Natural killer cell (primary cell): ENCODE measurements at regions not wholly inside any gene's neighbourhood (a gene's known extent, or its start where the extent isn't known, plus 50 kb on each side); places are given as distances from the start of the nearest gene placed in this dataset.

ENCODE experiments used
- ATAC-seq, 3 donors: fragments of 150-1000 bp in 2 of 3; fragments of 200-7000 bp in 1 of 3; cut with Tn5 transposase; 1 replicate in 1 of 3; 2 replicates in 2 of 3; pipeline ENCODE4 v1.10.0; 2021; ENCODE audit warnings: mild to moderate bottlenecking in 2 of 3, moderate library complexity in 2 of 3
- DNase-seq, 2 donors: peaks; one replicate each; pipeline versions ENCODE4 v3.0.0 to v3.0.0-alpha.2; 2013 to 2021; ENCODE audit warnings: mixed read lengths in 1 of 2
- H3K27ac ChIP-seq: one replicate; pipeline ENCODE4 v1.5.1; 2013; ENCODE audit warnings: mild to moderate bottlenecking, low read length
- H3K27me3 ChIP-seq: one replicate; pipeline ENCODE4 v1.6.1; 2013; ENCODE audit warnings: low read length; ENCODE audit not compliant: control insufficient read depth, insufficient read depth
- H3K36me3 ChIP-seq: one replicate; pipeline ENCODE4 v1.6.1; 2013; ENCODE audit warnings: low read length; ENCODE audit not compliant: control insufficient read depth, insufficient read depth
- H3K4me1 ChIP-seq: one replicate; pipeline ENCODE4 v1.6.1; 2013; ENCODE audit warnings: low read length; ENCODE audit not compliant: control insufficient read depth, insufficient read depth
- H3K4me3 ChIP-seq: one replicate; pipeline ENCODE4 v1.5.1; 2013; ENCODE audit warnings: low read length
- H3K9me3 ChIP-seq: one replicate; pipeline ENCODE4 v1.6.1; 2013; ENCODE audit warnings: low read length; ENCODE audit not compliant: control insufficient read depth, insufficient read depth
- H3K27ac Mint-ChIP-seq, 2 donors: one replicate each; pipeline ENCODE4 v1.8.0; 2022; ENCODE audit warnings: mild to moderate bottlenecking in 2 of 2, mixed read lengths in 2 of 2, moderate library complexity in 1 of 2
- H3K27me3 Mint-ChIP-seq, 2 donors: one replicate each; pipeline ENCODE4 v1.8.0; 2022; ENCODE audit warnings: low read depth in 2 of 2, mixed read lengths in 2 of 2
- H3K36me3 Mint-ChIP-seq: one replicate; pipeline ENCODE4 v1.8.0; 2022; ENCODE audit warnings: mixed read lengths
- H3K4me1 Mint-ChIP-seq, 2 donors: one replicate each; pipeline ENCODE4 v1.8.0; 2022; ENCODE audit warnings: mixed read lengths in 2 of 2
- H3K4me3 Mint-ChIP-seq: one replicate; pipeline ENCODE4 v1.8.0; 2022; ENCODE audit warnings: mild to moderate bottlenecking, moderate library complexity, mixed read lengths
- H3K9me3 Mint-ChIP-seq, 2 donors: one replicate each; pipeline ENCODE4 v1.8.0; 2022; ENCODE audit warnings: mixed read lengths in 2 of 2
- WGBS: methylation state at CpG from one replicate; pipeline ENCODE4 v1.1.7; 2013; ENCODE audit warnings: missing lambda C conversion rate; ENCODE audit not compliant: insufficient coverage; 5-methylcytosine and 5-hydroxymethylcytosine counted together
- intact Hi-C: fragments of 100-400 bp; cut with micrococcal nuclease; formaldehyde crosslinking; loops from one replicate; pipeline ENCODE4 v1.14.2; 2022
- TF ChIP-seq, protein P1 (sequence below): fragments of 200-600 bp; IDR thresholded peaks from one replicate; pipeline ENCODE4 v1.8.0; 2022; ENCODE audit warnings: antibody characterized with exemption

DNA sequence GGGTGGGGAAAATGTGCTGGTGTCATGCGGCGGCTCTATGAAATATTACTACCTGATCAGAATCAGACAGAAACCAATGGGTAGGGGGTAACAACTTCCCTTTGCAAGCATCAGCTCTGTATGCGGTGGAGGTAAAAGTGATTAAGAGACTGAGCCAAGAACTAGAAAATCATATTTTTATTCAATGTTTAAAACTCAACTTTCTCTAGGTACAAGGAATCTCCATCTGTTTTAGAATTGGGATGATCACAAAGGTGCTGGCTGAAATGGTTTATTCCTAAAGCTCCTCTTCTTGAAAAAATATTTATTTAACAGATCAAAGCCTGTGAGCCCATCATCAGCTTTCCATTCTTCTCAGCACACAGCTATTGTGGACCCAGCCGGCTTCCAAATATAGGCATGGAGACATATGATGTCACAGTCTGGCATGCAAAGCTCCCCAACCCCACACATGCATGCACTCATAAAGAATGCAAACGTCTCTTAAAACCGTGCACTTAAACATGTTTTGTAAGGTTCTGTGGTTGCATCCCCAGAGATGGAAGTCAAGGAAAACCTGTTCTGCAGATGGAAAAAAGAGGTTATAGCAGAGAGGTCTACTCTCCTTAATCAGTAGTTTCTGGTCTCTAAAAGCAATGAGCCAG, 126.0 kb downstream of the SKIDA1 start:
- H3K36me3 Mint-ChIP-seq, result no peaks in the 10 kb centered on the region

DNA sequence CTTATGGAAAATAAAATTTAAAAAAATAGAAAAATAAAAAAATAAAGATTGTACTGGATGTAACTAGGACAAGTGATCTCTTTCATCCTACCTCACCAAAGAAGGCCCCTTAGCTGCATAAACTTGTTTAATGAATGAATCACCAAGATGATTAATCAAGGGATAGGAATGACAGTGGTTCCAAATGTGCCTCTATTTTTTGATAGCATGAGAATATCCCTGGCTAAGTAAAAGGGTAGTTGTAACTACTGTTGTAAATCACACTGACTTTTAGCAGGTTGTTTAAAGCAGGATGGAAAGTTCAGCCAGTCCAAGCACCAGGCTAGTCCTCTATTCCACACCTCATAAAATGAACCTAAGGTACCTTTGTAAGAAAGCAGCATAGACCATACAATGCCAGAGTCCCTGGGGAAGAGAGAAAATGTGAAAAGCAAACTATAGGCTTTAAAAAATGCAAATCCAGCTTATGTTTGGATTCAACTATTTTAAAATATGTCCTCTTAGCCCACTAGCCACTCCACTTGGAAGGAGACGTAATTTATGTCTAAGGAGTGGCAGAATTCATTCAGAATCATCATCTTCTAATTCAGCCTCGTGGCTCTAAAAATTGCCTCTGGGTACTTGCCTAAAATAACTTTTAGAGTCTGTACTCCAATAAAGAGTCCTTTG, 126.8 kb downstream of the SKIDA1 start:
- ATAC-seq (no peak), DNase-seq (no peak)
- intact Hi-C loops, result no loop called here
- Histone ChIP-seq H3K4me3 (no peak overlapping the region), H3K27me3 (no peaks in the 10 kb centered on the region), H3K27ac (no peak overlapping the region), H3K9me3 (no peaks in the 10 kb centered on the region), H3K4me1 (no peaks in the 10 kb centered on the region), H3K36me3 (no peaks in the 10 kb centered on the region)
- no peaks in the 10 kb centered on the region for H3K4me1 Mint-ChIP-seq
- H3K27me3 Mint-ChIP-seq, result peaks cover 7 to 11% of the 10 kb centered on the region in 2 donors
- no peak overlapping the region for H3K4me3 Mint-ChIP-seq
- TF ChIP-seq, protein P1, sequence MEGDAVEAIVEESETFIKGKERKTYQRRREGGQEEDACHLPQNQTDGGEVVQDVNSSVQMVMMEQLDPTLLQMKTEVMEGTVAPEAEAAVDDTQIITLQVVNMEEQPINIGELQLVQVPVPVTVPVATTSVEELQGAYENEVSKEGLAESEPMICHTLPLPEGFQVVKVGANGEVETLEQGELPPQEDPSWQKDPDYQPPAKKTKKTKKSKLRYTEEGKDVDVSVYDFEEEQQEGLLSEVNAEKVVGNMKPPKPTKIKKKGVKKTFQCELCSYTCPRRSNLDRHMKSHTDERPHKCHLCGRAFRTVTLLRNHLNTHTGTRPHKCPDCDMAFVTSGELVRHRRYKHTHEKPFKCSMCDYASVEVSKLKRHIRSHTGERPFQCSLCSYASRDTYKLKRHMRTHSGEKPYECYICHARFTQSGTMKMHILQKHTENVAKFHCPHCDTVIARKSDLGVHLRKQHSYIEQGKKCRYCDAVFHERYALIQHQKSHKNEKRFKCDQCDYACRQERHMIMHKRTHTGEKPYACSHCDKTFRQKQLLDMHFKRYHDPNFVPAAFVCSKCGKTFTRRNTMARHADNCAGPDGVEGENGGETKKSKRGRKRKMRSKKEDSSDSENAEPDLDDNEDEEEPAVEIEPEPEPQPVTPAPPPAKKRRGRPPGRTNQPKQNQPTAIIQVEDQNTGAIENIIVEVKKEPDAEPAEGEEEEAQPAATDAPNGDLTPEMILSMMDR, result no peak
- peaks cover 0 to 2% of the 10 kb centered on the region in 2 donors for H3K9me3 Mint-ChIP-seq
- no peak overlapping the region for H3K27ac Mint-ChIP-seq
- no peaks in the 10 kb centered on the region for H3K36me3 Mint-ChIP-seq
- 20% methylated on average over 1 of the region's 2 CpGs for WGBS

More for the DNA sequence above, 126.0 kb downstream of the SKIDA1 start:
- TF ChIP-seq, protein P1, result no peak
- Mint-ChIP-seq H3K4me1 (no peaks in the 10 kb centered on the region), H3K27ac (no peak overlapping the region), H3K9me3 (peaks cover 0 to 2% of the 10 kb centered on the region in 2 donors), H3K4me3 (no peak overlapping the region), H3K27me3 (peaks cover 7 to 16% of the 10 kb centered on the region in 2 donors)
- no peaks in the 10 kb centered on the region for H3K36me3 ChIP-seq
- intact Hi-C loops, result no loop called here
- no peak for ATAC-seq
- H3K4me3 ChIP-seq, result no peak overlapping the region
- H3K9me3 ChIP-seq, result no peaks in the 10 kb centered on the region
- DNase-seq, result no peak
- H3K27ac ChIP-seq, result no peak overlapping the region
- H3K4me1 ChIP-seq, result no peaks in the 10 kb centered on the region
- no peaks in the 10 kb centered on the region for H3K27me3 ChIP-seq
- 59% methylated on average over 5 of the region's 6 CpGs for WGBS

DNA sequence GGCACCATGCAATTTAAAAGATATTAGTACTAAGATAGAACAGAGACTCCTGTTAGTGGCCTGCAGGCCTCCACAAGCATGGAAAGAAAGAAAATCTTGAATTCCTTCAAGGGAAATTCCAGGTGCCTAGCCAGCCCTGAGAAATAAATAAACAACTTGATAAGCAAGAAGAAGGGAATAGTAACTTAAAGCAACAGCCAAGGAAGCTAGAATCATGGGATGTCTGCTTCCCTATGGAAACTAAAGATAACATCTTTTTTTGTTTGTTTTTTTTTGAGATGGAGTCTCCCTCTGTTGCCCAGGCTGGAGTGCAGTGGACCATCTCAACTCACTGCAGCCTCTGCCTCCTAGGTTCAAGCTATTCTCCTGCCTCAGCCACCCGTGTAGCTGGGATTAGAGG, 128.6 kb downstream of the SKIDA1 start:
- Mint-ChIP-seq H3K36me3 (no peaks in the 10 kb centered on the region), H3K4me1 (no peaks in the 10 kb centered on the region), H3K9me3 (peaks cover 0 to 2% of the 10 kb centered on the region in 2 donors), H3K27me3 (peaks cover 7 to 11% of the 10 kb centered on the region in 2 donors), H3K27ac (no peak overlapping the region), H3K4me3 (no peak overlapping the region)
- 71% methylated on average over 1 of the region's 1 CpG for WGBS
- Histone ChIP-seq H3K27ac (no peak overlapping the region), H3K9me3 (no peaks in the 10 kb centered on the region), H3K4me1 (no peaks in the 10 kb centered on the region), H3K27me3 (no peaks in the 10 kb centered on the region), H3K36me3 (no peaks in the 10 kb centered on the region), H3K4me3 (no peak overlapping the region)
- intact Hi-C loops, result no loop called here
- DNase-seq (no peak), ATAC-seq (no peak)
- TF ChIP-seq, protein P1, result no peak
